Fibroblast of mammary gland (primary cell): ENCODE measurements at regions not wholly inside any gene's neighbourhood (a gene's known extent, or its start where the extent isn't known, plus 50 kb on each side); places are given as distances from the start of the nearest gene placed in this dataset.
A peak's percentile ranks its signal among the peaks of the same experiment; 100 is the strongest.

Source experiments
- DNase-seq: peaks from one replicate; pipeline ENCODE4 v3.0.0-alpha.2; 2010; ENCODE audit warnings: low read depth
- H3K4me3 ChIP-seq: 2 replicates; pipeline ENCODE4 v1.5.1; 2011; ENCODE audit warnings: low read depth, mild to moderate bottlenecking, low read length, moderate library complexity; ENCODE audit not compliant: control insufficient read depth
- TF ChIP-seq, protein P1 (sequence below): conservative IDR thresholded peaks from 2 replicates; pipeline ENCODE4 v1.5.1; 2011; ENCODE audit warnings: low read depth, low read length, inconsistent platforms; ENCODE audit not compliant: control insufficient read depth, insufficient read depth

DNA sequence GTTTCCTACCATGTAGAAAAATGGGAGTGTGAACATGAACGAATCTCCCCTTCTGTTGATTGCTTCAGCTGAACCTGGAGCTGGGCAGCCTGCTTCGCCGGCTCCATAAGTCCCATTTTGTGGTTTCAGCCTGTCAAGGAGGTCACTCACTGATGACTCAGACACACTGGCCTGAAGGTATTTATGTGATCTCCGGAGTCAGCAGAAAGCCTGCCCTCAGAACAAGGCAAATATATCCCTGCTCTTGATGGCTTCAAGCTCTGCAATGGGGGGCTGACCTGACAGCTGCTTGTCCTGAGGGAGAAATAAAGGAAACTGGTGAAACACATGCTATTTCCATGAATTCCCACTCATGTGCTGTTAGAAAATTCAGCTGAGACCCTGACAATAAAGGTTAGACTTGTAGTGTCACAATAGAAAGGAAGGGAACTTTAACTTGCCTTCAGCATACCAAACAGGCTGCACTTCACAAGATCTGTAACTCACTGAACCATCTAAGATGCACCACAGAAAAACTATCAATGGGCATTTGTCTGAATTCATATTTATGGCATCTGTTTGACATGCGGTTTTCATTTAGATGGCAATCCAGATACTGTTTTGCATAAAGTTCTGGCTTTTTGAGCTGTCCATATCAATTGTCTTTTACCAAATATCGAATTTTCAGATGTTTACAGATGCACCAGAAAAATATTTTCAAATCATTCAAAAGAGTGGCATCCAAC is 282.0 kb upstream of the VEPH1 start:
- DNase-seq, result peak; percentile 95
- TF ChIP-seq, protein P1, sequence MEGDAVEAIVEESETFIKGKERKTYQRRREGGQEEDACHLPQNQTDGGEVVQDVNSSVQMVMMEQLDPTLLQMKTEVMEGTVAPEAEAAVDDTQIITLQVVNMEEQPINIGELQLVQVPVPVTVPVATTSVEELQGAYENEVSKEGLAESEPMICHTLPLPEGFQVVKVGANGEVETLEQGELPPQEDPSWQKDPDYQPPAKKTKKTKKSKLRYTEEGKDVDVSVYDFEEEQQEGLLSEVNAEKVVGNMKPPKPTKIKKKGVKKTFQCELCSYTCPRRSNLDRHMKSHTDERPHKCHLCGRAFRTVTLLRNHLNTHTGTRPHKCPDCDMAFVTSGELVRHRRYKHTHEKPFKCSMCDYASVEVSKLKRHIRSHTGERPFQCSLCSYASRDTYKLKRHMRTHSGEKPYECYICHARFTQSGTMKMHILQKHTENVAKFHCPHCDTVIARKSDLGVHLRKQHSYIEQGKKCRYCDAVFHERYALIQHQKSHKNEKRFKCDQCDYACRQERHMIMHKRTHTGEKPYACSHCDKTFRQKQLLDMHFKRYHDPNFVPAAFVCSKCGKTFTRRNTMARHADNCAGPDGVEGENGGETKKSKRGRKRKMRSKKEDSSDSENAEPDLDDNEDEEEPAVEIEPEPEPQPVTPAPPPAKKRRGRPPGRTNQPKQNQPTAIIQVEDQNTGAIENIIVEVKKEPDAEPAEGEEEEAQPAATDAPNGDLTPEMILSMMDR, result no peak
- no peak overlapping the region for H3K4me3 ChIP-seq

DNA sequence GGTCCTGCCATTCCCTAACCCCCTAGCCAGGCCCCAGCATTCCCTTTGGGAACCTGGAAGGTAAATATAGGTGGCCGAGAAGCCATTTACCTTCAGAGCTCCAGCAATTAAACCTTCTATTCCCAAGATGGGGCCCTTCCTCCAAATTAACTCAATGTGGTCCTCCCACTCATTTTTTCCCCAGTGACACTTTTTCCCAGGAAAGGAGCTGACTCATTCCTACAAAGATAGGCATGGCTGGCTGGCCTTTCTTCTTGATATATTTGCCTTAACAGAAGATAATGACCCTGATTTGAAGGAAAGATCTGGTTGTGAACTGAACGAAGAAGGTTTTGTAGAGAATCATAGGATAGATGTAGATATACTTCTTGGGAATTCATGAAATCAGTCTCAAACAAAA is 279.0 kb upstream of the VEPH1 start:
- no peak overlapping the region for H3K4me3 ChIP-seq
- TF ChIP-seq, protein P1, result no peak
- peak; percentile 64 for DNase-seq

DNA sequence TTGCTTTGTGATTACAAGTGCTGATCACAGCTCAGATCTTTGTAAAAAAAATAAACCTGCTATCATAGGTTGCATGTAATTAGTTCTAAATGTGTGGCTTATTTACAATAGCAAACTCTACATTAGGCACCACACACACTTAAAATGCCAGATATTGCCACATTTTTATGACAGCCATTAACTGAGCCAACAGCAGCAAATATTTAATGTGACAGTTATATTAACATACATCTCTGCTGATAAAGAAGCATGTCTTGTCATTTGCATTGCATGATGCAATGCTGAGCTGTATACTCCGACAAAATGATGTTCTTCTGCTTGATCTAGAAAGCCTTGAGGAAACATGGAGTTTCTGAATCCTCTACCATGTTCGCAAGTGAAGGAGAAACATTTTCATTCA is 273.6 kb upstream of the VEPH1 start:
- DNase-seq, result no peak
- H3K4me3 ChIP-seq, result no peak overlapping the region
- TF ChIP-seq, protein P1, result no peak

DNA sequence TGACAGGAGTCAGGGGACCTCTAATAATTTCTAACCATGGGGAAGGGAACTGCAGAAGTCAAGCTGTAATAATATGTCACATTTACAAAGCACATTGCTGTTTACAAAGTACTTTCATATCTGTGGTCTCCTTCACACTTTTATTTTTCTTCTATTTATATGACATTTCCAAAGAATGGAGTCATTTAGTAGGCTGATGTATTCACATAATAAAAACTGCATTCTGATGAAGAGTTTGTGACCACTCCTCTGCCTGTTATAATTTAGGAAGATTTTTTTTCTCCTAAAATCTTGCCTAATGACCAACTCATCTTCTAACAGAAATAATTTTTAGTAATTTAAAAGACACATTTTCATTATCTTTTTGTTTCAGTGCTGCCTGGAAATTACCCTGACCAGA is 272.2 kb upstream of the VEPH1 start:
- no peak for DNase-seq
- TF ChIP-seq, protein P1, result no peak
- H3K4me3 ChIP-seq, result no peak overlapping the region

DNA sequence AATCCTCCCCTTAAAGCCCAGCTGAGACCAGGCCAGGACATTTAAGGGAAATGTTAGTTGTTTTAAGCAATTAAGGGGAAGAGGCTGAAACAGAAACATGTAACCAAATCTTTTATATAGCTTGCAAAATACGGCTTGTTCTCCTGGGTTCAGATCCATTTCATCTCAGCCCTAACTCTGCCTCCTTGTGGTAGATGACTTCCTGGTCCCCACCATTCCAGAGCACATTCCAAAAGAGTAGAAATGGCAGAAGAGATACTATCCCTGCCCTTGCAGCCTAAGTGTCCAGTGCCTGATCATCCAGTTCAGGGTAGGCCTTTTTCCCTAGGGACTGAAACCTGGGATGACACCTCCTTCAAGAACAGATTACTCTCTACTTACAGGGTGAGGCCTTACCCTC is 266.2 kb upstream of the VEPH1 start:
- DNase-seq, result no peak
- TF ChIP-seq, protein P1, result no peak
- no peak overlapping the region for H3K4me3 ChIP-seq

DNA sequence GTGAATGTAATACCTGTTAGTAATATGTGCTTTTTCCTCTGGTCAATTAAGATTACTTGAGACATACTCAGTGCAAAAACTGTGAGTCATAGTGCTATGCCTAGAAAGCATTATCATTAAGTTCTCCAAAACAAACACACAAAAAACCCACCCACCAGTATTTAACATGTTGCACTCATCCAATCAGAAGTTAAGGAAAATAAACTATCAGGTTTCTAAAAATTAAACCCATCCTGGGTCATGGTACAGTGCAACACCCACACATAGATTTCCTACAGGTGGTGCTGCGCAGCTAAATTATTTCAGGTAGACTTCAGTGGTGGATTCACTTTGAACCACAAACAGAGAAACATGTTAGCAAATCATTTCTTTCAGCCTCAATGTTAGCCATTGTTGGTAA is 264.4 kb upstream of the VEPH1 start:
- no peak overlapping the region for H3K4me3 ChIP-seq
- peak; percentile 41 for DNase-seq
- TF ChIP-seq, protein P1, result no peak

DNA sequence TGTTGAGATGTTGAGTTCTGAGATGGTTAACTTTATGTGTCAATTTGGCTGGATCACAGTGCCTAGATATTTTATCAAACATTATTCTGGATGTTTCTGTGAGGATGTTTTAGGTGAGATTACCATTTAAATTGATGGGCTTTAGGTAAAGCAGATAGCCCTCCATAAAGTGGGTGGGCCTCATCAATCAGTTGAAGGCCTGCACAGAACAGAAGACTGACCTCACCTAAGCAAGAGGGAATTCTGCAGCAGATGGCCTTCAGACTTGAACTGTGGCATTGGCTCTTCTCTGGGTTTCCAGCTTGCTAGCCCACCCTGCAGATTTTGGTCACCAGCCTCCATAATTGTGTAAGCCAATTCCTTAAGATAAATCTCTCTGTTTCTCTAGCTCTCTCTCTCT is 260.4 kb upstream of the VEPH1 start:
- DNase-seq, result no peak
- no peak overlapping the region for H3K4me3 ChIP-seq
- TF ChIP-seq, protein P1, result no peak
